Left ventricle myocardium inferior (tissue), 1 donor: ENCODE measurements at regions not wholly inside any gene's neighbourhood (a gene's known extent, or its start where the extent isn't known, plus 50 kb on each side); places are given as distances from the start of the nearest gene placed in this dataset.

Experiments used
- DNase-seq: peaks from one replicate; pipeline ENCODE4 v3.0.0-alpha.2; 2020
- H3K27ac ChIP-seq: fragments of 200-600 bp; replicated peaks from 2 replicates; pipeline ENCODE4 v1.8.0; 2021
- H3K27me3 ChIP-seq: fragments of 200-600 bp; 2 replicates; pipeline ENCODE4 v1.8.0; 2021; ENCODE audit warnings: low read depth
- H3K36me3 ChIP-seq: fragments of 200-600 bp; 2 replicates; pipeline ENCODE4 v1.8.0; 2021
- H3K4me1 ChIP-seq: fragments of 200-600 bp; 2 replicates; pipeline ENCODE4 v1.8.0; 2021
- H3K4me3 ChIP-seq: fragments of 200-600 bp; 2 replicates; pipeline ENCODE4 v1.8.0; 2021; ENCODE audit warnings: mild to moderate bottlenecking, moderate library complexity
- H3K9me3 ChIP-seq: fragments of 200-600 bp; replicated peaks from 2 replicates; pipeline ENCODE4 v1.8.0; 2021
- CTCF ChIP-seq: fragments of 200-600 bp; IDR thresholded peaks from 2 replicates; pipeline ENCODE4 v1.8.0; 2021; ENCODE audit warnings: antibody characterized with exemption, mild to moderate bottlenecking, borderline replicate concordance
- intact Hi-C: fragments of 100-400 bp; cut with micrococcal nuclease; formaldehyde crosslinking; loops from one replicate; pipeline ENCODE4 v1.11.0; 2022
- donor health status: DM: no; HTN: yes; CAD: no; lungs with severe emphysema.

- Histone ChIP-seq H3K27ac (no peak overlapping the region), H3K4me3 (no peak overlapping the region), H3K9me3 (no peaks in the 10 kb centered on the region), H3K36me3 (no peaks in the 10 kb centered on the region), H3K27me3 (no peaks in the 10 kb centered on the region), H3K4me1 (no peaks in the 10 kb centered on the region)
- intact Hi-C loops, result no loop called here
- no peak for TF ChIP-seq CTCF
- DNase-seq, result no peak
These were observed 122.0 kb upstream of the APCDD1 start for GRCh38 chr18:10332452-10332851.

GRCh38 chr18:10336749-10337350 is 117.6 kb upstream of the APCDD1 start:
- H3K36me3 ChIP-seq, result no peaks in the 10 kb centered on the region
- TF ChIP-seq CTCF, result no peak
- H3K4me3 ChIP-seq, result no peak overlapping the region
- H3K9me3 ChIP-seq, result no peaks in the 10 kb centered on the region
- DNase-seq, result no peak
- H3K27me3 ChIP-seq, result no peaks in the 10 kb centered on the region
- intact Hi-C loops, result no loop called here
- no peak overlapping the region for H3K27ac ChIP-seq
- no peaks in the 10 kb centered on the region for H3K4me1 ChIP-seq

- Histone ChIP-seq H3K4me1 (no peaks in the 10 kb centered on the region), H3K27ac (no peak overlapping the region), H3K36me3 (no peaks in the 10 kb centered on the region), H3K27me3 (no peaks in the 10 kb centered on the region), H3K9me3 (no peaks in the 10 kb centered on the region), H3K4me3 (no peak overlapping the region)
- no peak for DNase-seq
- intact Hi-C loops, result no loop called here
- no peak for TF ChIP-seq CTCF
These were observed 113.6 kb upstream of the APCDD1 start for GRCh38 chr18:10340821-10341220.

- intact Hi-C loops, result no loop called here
- H3K4me3 ChIP-seq, result no peak overlapping the region
- H3K27me3 ChIP-seq, result no peaks in the 10 kb centered on the region
- no peaks in the 10 kb centered on the region for H3K9me3 ChIP-seq
- no peak for DNase-seq
- H3K4me1 ChIP-seq, result no peaks in the 10 kb centered on the region
- TF ChIP-seq CTCF, result no peak
- H3K27ac ChIP-seq, result no peak overlapping the region
- no peaks in the 10 kb centered on the region for H3K36me3 ChIP-seq
These were observed 110.7 kb upstream of the APCDD1 start for GRCh38 chr18:10343778-10344177.

- Histone ChIP-seq H3K36me3 (no peaks in the 10 kb centered on the region), H3K9me3 (no peaks in the 10 kb centered on the region), H3K4me3 (no peak overlapping the region), H3K27me3 (no peaks in the 10 kb centered on the region), H3K27ac (no peak overlapping the region), H3K4me1 (peaks cover 6% of the 10 kb centered on the region)
- no peak for TF ChIP-seq CTCF
- intact Hi-C loops, result no loop called here
- DNase-seq, result no peak
These were observed 107.6 kb upstream of the APCDD1 start for GRCh38 chr18:10346749-10347415.
